T-cell (primary cell): ENCODE measurements at regions not wholly inside any gene's neighbourhood (a gene's known extent, or its start where the extent isn't known, plus 50 kb on each side); places are given as distances from the start of the nearest gene placed in this dataset.

Experiments used
- ATAC-seq, 4 experiments: fragments of 200-7000 bp in 3 of 4; fragments of 150-1000 bp in 1 of 4; cut with Tn5 transposase; replicated peaks in 1 of 4; 1 replicate in 3 of 4; 2 replicates in 1 of 4; pipeline ENCODE4 v1.10.0; 2021; ENCODE audit warnings: moderate library complexity in 3 of 4, mild to moderate bottlenecking in 2 of 4, moderate number of reproducible peaks in 1 of 4
- CTCF ChIA-PET, 2 donors: fragments of 300-600 bp; sonication (Branson Sonifier 250); formaldehyde crosslinking; loops; one replicate each; lab custom pipeline; 2022; ENCODE audit warnings: antibody characterized with exemption in 2 of 2; lab: Charles Lee
- POLR2A ChIA-PET, 2 donors: fragments of 300-600 bp; sonication (Branson Sonifier 250); formaldehyde crosslinking; loops; one replicate each; lab custom pipeline; 2022; ENCODE audit warnings: antibody characterized with exemption in 2 of 2; lab: Charles Lee
- DNase-seq, 35 experiments: peaks; one replicate each; pipeline versions ENCODE4 v3.0.0 to v3.0.0-alpha.2; 2013 to 2023
- H3K27ac ChIP-seq: one replicate; pipeline ENCODE4 v1.5.1; 2013; ENCODE audit warnings: low read length
- H3K27me3 ChIP-seq, 2 experiments: replicated peaks in 1 of 2; 1 replicate in 1 of 2; 2 replicates in 1 of 2; pipeline versions ENCODE4 v1.6.1 to v1.7.0; 2013; ENCODE audit warnings: low read length in 1 of 2, mixed read lengths in 1 of 2; ENCODE audit not compliant: control insufficient read depth in 2 of 2, insufficient read depth in 2 of 2; ENCODE audit errors: extremely low read depth in 1 of 2
- H3K36me3 ChIP-seq, 2 donors: 1 replicate in 1 of 2; 2 replicates in 1 of 2; pipeline versions ENCODE4 v1.6.1 to v1.7.0; 2013; ENCODE audit warnings: low read length in 1 of 2; ENCODE audit not compliant: control insufficient read depth in 2 of 2, insufficient read depth in 1 of 2; ENCODE audit errors: extremely low read depth in 1 of 2
- H3K4me1 ChIP-seq, 2 experiments: 1 replicate in 1 of 2; 2 replicates in 1 of 2; pipeline versions ENCODE4 v1.6.1 to v1.7.0; 2013; ENCODE audit warnings: low read length in 2 of 2, mixed read lengths in 1 of 2; ENCODE audit not compliant: insufficient read depth in 2 of 2, control insufficient read depth in 1 of 2; ENCODE audit errors: extremely low read depth in 1 of 2
- H3K4me3 ChIP-seq, 2 donors: 1 replicate in 1 of 2; 2 replicates in 1 of 2; pipeline versions ENCODE4 v1.5.1 to v1.7.0; 2013; ENCODE audit warnings: mild to moderate bottlenecking in 2 of 2, low read length in 1 of 2, moderate library complexity in 1 of 2; ENCODE audit not compliant: control insufficient read depth in 1 of 2; ENCODE audit errors: extremely low read depth in 1 of 2
- H3K9me3 ChIP-seq: 2 replicates; pipeline ENCODE4 v1.7.0; 2013
- H3K27ac Mint-ChIP-seq, 2 donors: one replicate each; pipeline ENCODE4 v1.8.0; 2020 to 2021; ENCODE audit warnings: mild to moderate bottlenecking in 2 of 2, mixed read lengths in 2 of 2
- H3K27me3 Mint-ChIP-seq, 2 donors: one replicate each; pipeline ENCODE4 v1.8.0; 2021 to 2022; ENCODE audit warnings: mixed read lengths in 2 of 2
- H3K36me3 Mint-ChIP-seq: one replicate; pipeline ENCODE4 v1.8.0; 2021; ENCODE audit warnings: mixed read lengths
- H3K4me1 Mint-ChIP-seq, 3 donors: one replicate each; pipeline ENCODE4 v1.8.0; 2020 to 2022; ENCODE audit warnings: mixed read lengths in 3 of 3, mild to moderate bottlenecking in 1 of 3
- H3K4me3 Mint-ChIP-seq, 3 donors: one replicate each; pipeline ENCODE4 v1.8.0; 2020 to 2022; ENCODE audit warnings: mild to moderate bottlenecking in 3 of 3, mixed read lengths in 3 of 3, moderate library complexity in 3 of 3
- H3K9me3 Mint-ChIP-seq, 3 donors: one replicate each; pipeline ENCODE4 v1.8.0; 2020 to 2022; ENCODE audit warnings: mixed read lengths in 3 of 3
- WGBS: methylation state at CpG from one replicate; pipeline ENCODE4 v1.1.5; 2013; ENCODE audit warnings: missing lambda C conversion rate; ENCODE audit not compliant: insufficient coverage; 5-methylcytosine and 5-hydroxymethylcytosine counted together

DNA sequence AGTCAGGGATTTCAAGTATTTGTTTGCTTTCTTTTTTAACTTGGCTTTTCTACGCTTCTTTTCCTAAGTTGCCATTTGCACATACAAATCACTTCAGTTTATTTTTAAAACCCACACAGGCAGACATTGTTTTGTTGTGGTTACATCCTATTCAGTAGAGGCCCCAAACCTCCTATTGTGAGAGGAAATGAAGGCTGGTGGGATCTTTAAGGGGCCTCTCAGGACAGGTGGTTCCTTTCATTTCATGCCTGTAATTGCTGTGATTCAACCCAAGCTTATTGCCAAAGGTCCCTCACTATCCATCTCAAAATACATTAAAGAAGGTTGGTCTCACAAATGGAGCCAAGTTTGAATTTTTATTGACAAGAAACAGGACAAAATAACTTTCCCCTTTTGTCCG is 257.1 kb downstream of the ADAMTS20 start:
- POLR2A ChIA-PET, result no interaction called here
- Histone ChIP-seq H3K4me1 (no peaks in the 10 kb centered on the region), H3K9me3 (no peaks in the 10 kb centered on the region), H3K27ac (no peak overlapping the region), H3K36me3 (no peaks in the 10 kb centered on the region), H3K4me3 (no peak overlapping the region), H3K27me3 (no peaks in the 10 kb centered on the region)
- Mint-ChIP-seq H3K9me3 (peaks cover 0 to 3% (median 0%) of the 10 kb centered on the region in 3 donors), H3K27ac (no peak overlapping the region), H3K4me3 (no peak overlapping the region), H3K4me1 (no peaks in the 10 kb centered on the region), H3K27me3 (no peaks in the 10 kb centered on the region), H3K36me3 (no peaks in the 10 kb centered on the region)
- 100% methylated on average over 1 of the region's 2 CpGs for whole genome bisulfite sequencing
- DNase-seq, result no peak
- CTCF ChIA-PET, result no interaction called here
- ATAC-seq, result no peak

DNA sequence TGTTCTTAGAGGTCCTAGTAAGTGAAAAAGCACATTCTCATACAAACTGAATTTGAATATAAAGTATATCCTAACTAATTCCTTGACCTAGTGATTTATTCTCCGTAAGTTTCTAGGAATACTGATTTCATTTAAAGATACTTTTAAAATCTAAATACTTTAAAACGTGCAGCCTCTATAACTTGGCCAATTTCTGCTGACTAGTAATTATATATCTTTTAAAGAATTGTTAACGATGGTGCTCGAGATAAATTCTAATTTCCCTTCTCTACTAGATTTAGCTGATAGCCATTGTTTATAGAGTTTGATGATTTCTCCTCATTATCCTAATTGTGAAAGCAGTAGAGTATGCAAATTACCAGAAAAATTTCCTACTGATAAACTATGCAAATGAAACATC is 257.9 kb downstream of the ADAMTS20 start:
- Mint-ChIP-seq H3K4me3 (no peak overlapping the region), H3K9me3 (peaks cover 0 to 3% (median 0%) of the 10 kb centered on the region in 3 donors), H3K4me1 (no peaks in the 10 kb centered on the region), H3K27ac (no peak overlapping the region), H3K36me3 (no peaks in the 10 kb centered on the region), H3K27me3 (no peaks in the 10 kb centered on the region)
- CTCF ChIA-PET, result interaction anchor here in 1 of 2 donors (0.6 kb wide), 1 partner anchor 27 kb away, joined by 3 read pairs; no protein-coding TSS in a partner anchor
- no peak overlapping the region for H3K4me3 ChIP-seq
- no peak overlapping the region for H3K27ac ChIP-seq
- WGBS, result no CpG with 5 or more reads among the region's 4 CpGs
- no peaks in the 10 kb centered on the region for H3K9me3 ChIP-seq
- no peaks in the 10 kb centered on the region for H3K27me3 ChIP-seq
- H3K4me1 ChIP-seq, result no peaks in the 10 kb centered on the region
- POLR2A ChIA-PET, result no interaction called here
- ATAC-seq, result no peak
- no peak for DNase-seq
- no peaks in the 10 kb centered on the region for H3K36me3 ChIP-seq

DNA sequence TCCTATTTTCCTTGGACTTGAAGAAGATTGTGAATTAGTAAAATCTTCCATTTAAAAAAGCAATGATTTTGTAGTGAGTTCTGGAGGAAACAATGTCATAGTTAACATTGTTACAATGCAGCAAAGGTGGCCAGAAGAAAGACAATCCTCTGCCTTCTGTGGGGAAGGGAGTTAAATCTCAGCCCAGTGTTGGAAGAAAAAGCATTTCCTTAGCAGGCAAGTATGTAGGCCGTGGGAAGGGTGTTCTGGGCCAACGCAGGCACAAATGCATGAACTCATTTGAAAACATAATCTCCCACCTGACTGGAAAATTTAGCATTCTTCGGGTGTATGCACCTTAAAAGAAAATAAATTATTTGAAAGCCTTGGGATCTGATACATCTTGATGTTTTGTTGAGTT is 258.6 kb downstream of the ADAMTS20 start:
- no peaks in the 10 kb centered on the region for H3K36me3 ChIP-seq
- no peaks in the 10 kb centered on the region for H3K27me3 ChIP-seq
- Mint-ChIP-seq H3K4me3 (no peak overlapping the region), H3K4me1 (no peaks in the 10 kb centered on the region), H3K36me3 (no peaks in the 10 kb centered on the region), H3K9me3 (peaks cover 0 to 3% (median 0%) of the 10 kb centered on the region in 3 donors), H3K27me3 (no peaks in the 10 kb centered on the region), H3K27ac (no peak overlapping the region)
- DNase-seq (no peak), ATAC-seq (no peak)
- H3K9me3 ChIP-seq, result no peaks in the 10 kb centered on the region
- H3K4me3 ChIP-seq, result no peak overlapping the region
- H3K27ac ChIP-seq, result no peak overlapping the region
- POLR2A ChIA-PET, result no interaction called here
- H3K4me1 ChIP-seq, result no peaks in the 10 kb centered on the region
- no CpG with 5 or more reads among the region's 3 CpGs for WGBS
- CTCF ChIA-PET, result no interaction called here

- Histone ChIP-seq H3K4me1 (no peaks in the 10 kb centered on the region), H3K4me3 (no peak overlapping the region), H3K9me3 (no peaks in the 10 kb centered on the region), H3K36me3 (no peaks in the 10 kb centered on the region), H3K27ac (no peak overlapping the region), H3K27me3 (no peaks in the 10 kb centered on the region)
- Mint-ChIP-seq H3K27ac (no peak overlapping the region), H3K4me1 (no peaks in the 10 kb centered on the region), H3K27me3 (no peaks in the 10 kb centered on the region), H3K4me3 (no peak overlapping the region), H3K9me3 (no peaks in the 10 kb centered on the region), H3K36me3 (no peaks in the 10 kb centered on the region)
- ATAC-seq (no peak), DNase-seq (no peak)
- ChIA-PET POLR2A (no interaction called here), CTCF (no interaction called here)
- 33% methylated on average over 1 of the region's 2 CpGs for WGBS
Measured at GRCh38 chr12:43292699-43293098, 259.3 kb downstream of the ADAMTS20 start.

- WGBS, result no CpG with 5 or more reads among the region's 3 CpGs
- Mint-ChIP-seq H3K4me3 (no peak overlapping the region), H3K36me3 (no peaks in the 10 kb centered on the region), H3K4me1 (no peaks in the 10 kb centered on the region), H3K9me3 (no peaks in the 10 kb centered on the region), H3K27me3 (no peaks in the 10 kb centered on the region), H3K27ac (no peak overlapping the region)
- no peaks in the 10 kb centered on the region for H3K27me3 ChIP-seq
- H3K4me3 ChIP-seq, result no peak overlapping the region
- DNase-seq (no peak), ATAC-seq (no peak)
- no peak overlapping the region for H3K27ac ChIP-seq
- no peaks in the 10 kb centered on the region for H3K36me3 ChIP-seq
- H3K9me3 ChIP-seq, result no peaks in the 10 kb centered on the region
- POLR2A ChIA-PET, result no interaction called here
- H3K4me1 ChIP-seq, result no peaks in the 10 kb centered on the region
- CTCF ChIA-PET, result no interaction called here
Measured at GRCh38 chr12:43291516-43291915, 260.5 kb downstream of the ADAMTS20 start.

GRCh38 chr12:43290836-43291235 is 261.2 kb downstream of the ADAMTS20 start:
- ChIA-PET POLR2A (no interaction called here), CTCF (no interaction called here)
- H3K36me3 ChIP-seq, result no peaks in the 10 kb centered on the region
- no peak overlapping the region for H3K4me3 ChIP-seq
- no peaks in the 10 kb centered on the region for H3K9me3 ChIP-seq
- Mint-ChIP-seq H3K36me3 (no peaks in the 10 kb centered on the region), H3K4me1 (no peaks in the 10 kb centered on the region), H3K27me3 (no peaks in the 10 kb centered on the region), H3K27ac (no peak overlapping the region), H3K4me3 (no peak overlapping the region), H3K9me3 (no peaks in the 10 kb centered on the region)
- H3K27me3 ChIP-seq, result no peaks in the 10 kb centered on the region
- H3K27ac ChIP-seq, result no peak overlapping the region
- ATAC-seq (no peak), DNase-seq (no peak)
- H3K4me1 ChIP-seq, result no peaks in the 10 kb centered on the region
- WGBS, result no CpG with 5 or more reads among the region's 2 CpGs

DNA sequence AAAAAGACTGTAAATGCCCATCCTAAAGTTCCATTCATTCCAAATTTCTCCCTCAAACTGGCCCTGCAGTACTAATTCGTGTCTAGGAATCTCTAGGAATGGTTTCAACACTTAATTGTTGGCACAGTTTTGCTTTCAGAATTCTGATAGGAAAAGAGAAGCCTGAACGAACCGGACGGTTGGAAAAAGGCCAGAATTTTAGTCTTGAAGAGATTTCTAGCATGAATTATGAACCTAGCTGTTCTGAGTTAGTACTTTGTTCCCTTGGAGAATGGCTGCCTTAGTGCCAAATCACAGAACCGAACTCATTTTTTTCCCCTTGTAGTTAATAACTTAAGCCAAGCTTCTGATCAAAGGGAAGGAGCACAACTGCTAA is 262.6 kb downstream of the ADAMTS20 start:
- no peak for ATAC-seq
- Histone ChIP-seq H3K4me3 (no peak overlapping the region), H3K36me3 (no peaks in the 10 kb centered on the region), H3K4me1 (no peaks in the 10 kb centered on the region), H3K9me3 (no peaks in the 10 kb centered on the region), H3K27me3 (no peaks in the 10 kb centered on the region), H3K27ac (no peak overlapping the region)
- no peaks in the 10 kb centered on the region for H3K27me3 Mint-ChIP-seq
- H3K27ac Mint-ChIP-seq, result no peak overlapping the region
- 65% methylated on average over 4 of the region's 5 CpGs for WGBS
- H3K4me3 Mint-ChIP-seq, result no peak overlapping the region
- no peaks in the 10 kb centered on the region for H3K4me1 Mint-ChIP-seq
- ChIA-PET CTCF (no interaction called here), POLR2A (no interaction called here)
- no peaks in the 10 kb centered on the region for H3K36me3 Mint-ChIP-seq
- no peaks in the 10 kb centered on the region for H3K9me3 Mint-ChIP-seq
- no peak for DNase-seq
